Body of pancreas (tissue), 4 donors: ENCODE measurements at regions not wholly inside any gene's neighbourhood (a gene's known extent, or its start where the extent isn't known, plus 50 kb on each side); places are given as distances from the start of the nearest gene placed in this dataset.

Experiments used
- ATAC-seq: fragments of 150-250 bp; one replicate; pipeline ENCODE4 v1.9.1; 2016
- DNase-seq, 4 donors: peaks; one replicate each; pipeline ENCODE4 v3.0.0-alpha.2; 2019
- H3K27ac ChIP-seq, 4 donors: fragments of 200-600 bp; sonication (generic); 1 replicate in 3 of 4; 2 replicates in 1 of 4; pipeline versions ENCODE4 v1.5.1 to v1.6.1; 2016 to 2019; ENCODE audit warnings: mild to moderate bottlenecking in 1 of 4, mixed read lengths in 1 of 4, moderate library complexity in 1 of 4
- H3K27me3 ChIP-seq, 2 donors: fragments of 200-600 bp; sonication (generic); one replicate each; pipeline ENCODE4 v1.6.0; 2016; ENCODE audit warnings: mild to moderate bottlenecking in 1 of 2
- H3K36me3 ChIP-seq, 2 donors: fragments of 200-600 bp; sonication (generic); replicated peaks in 1 of 2; 2 replicates each; pipeline ENCODE4 v1.5.1; 2016; ENCODE audit warnings: low read depth in 2 of 2; ENCODE audit not compliant: insufficient read depth in 1 of 2
- H3K4me1 ChIP-seq: fragments of 200-600 bp; sonication (generic); one replicate; pipeline ENCODE4 v1.6.0; 2016
- H3K4me3 ChIP-seq, 2 donors: fragments of 200-600 bp; sonication (generic); 1 replicate in 1 of 2; 2 replicates in 1 of 2; pipeline ENCODE4 v1.5.1; 2016 to 2019
- H3K9me3 ChIP-seq, 3 donors: fragments of 200-600 bp; sonication (generic); 1 replicate in 2 of 3; 2 replicates in 1 of 3; pipeline ENCODE4 v1.5.1; 2016
- POLR2A ChIP-seq, 3 donors: fragments of 450-650 bp; IDR thresholded peaks; one replicate each; pipeline ENCODE4 v1.6.1; 2016; ENCODE audit warnings: antibody characterized with exemption in 3 of 3, mild to moderate bottlenecking in 2 of 3
- WGBS, 2 donors: methylation state at CpG; one replicate each; pipeline ENCODE4 v1.1.5; 2017; 5-methylcytosine and 5-hydroxymethylcytosine counted together
- intact Hi-C: fragments of 100-400 bp; cut with DNase I; formaldehyde crosslinking; loops from one replicate; pipeline ENCODE4 v1.15.1; 2023
- TF ChIP-seq, protein P1 (sequence below), 7 experiments: fragments of 450-650 bp in 4 of 7; fragments of 200-600 bp in 3 of 7; sonication (generic) in 3 of 7; IDR thresholded peaks; one replicate each; pipeline ENCODE4 v1.5.1; 2016 to 2019; ENCODE audit warnings: antibody characterized with exemption in 7 of 7

DNA sequence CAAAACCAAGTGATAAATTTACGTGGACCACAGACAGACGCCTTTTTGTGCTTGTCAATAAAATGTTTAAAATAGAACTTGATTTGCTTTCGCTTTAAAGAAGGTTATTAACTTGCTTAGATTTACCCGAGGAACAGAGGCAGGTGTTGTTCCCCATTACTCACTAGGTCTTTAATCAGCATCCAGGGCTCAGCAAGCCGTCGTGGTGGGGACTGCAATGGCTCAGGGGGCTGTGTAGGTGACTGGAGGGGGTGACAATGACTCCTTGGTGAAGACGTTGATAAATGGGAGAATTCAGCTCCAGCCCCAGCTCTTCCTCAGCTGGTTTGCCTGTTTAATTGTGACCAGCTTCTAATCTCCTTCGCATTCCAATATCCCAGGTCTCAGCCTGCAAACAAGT, 231.4 kb downstream of the TMEM114 start:
- Histone ChIP-seq H3K4me1 (no peaks in the 10 kb centered on the region), H3K27me3 (no peaks in the 10 kb centered on the region), H3K27ac (no peak overlapping the region), H3K4me3 (no peak overlapping the region), H3K9me3 (no peaks in the 10 kb centered on the region), H3K36me3 (no peaks in the 10 kb centered on the region)
- DNase-seq (no peak), ATAC-seq (no peak)
- 49 to 52% methylated on average over 8 of the region's 8 CpGs for WGBS, 2 donors
- intact Hi-C loops: no loop called here
- TF ChIP-seq POLR2A (IDR thresholded peaks at IDR 0.05): no peak
- TF ChIP-seq, protein P1, sequence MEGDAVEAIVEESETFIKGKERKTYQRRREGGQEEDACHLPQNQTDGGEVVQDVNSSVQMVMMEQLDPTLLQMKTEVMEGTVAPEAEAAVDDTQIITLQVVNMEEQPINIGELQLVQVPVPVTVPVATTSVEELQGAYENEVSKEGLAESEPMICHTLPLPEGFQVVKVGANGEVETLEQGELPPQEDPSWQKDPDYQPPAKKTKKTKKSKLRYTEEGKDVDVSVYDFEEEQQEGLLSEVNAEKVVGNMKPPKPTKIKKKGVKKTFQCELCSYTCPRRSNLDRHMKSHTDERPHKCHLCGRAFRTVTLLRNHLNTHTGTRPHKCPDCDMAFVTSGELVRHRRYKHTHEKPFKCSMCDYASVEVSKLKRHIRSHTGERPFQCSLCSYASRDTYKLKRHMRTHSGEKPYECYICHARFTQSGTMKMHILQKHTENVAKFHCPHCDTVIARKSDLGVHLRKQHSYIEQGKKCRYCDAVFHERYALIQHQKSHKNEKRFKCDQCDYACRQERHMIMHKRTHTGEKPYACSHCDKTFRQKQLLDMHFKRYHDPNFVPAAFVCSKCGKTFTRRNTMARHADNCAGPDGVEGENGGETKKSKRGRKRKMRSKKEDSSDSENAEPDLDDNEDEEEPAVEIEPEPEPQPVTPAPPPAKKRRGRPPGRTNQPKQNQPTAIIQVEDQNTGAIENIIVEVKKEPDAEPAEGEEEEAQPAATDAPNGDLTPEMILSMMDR (IDR thresholded peaks at IDR 0.05): no peak

DNA sequence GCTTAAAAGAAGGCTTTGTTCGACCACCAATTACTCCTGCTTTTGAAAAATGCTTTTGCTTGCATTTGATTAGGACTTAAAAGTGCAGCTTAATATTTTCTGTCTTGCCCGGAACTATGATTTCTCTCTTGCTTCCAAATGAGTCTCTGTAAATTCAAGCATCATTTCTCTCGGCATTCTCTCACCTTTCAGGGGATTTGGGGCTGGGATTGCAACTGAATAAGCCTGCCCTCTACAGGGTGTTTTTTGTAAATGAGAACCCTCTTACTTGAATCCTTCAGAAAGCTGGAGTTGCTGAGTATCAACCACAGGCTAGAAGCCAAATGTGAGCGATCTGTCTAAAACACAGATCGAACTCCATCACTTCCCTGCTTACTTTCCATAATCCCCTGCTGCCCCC, 234.6 kb downstream of the TMEM114 start:
- intact Hi-C loops: no loop called here
- Histone ChIP-seq H3K36me3 (no peaks in the 10 kb centered on the region), H3K27ac (no peak overlapping the region), H3K4me3 (no peak overlapping the region), H3K9me3 (no peaks in the 10 kb centered on the region), H3K4me1 (no peaks in the 10 kb centered on the region), H3K27me3 (no peaks in the 10 kb centered on the region)
- 8% methylated on average over 5 of the region's 5 CpGs for WGBS, 2 donors
- ATAC-seq (no peak), DNase-seq (peak in 1 of 4 donors; percentile 2)
- TF ChIP-seq POLR2A (IDR thresholded peaks at IDR 0.05): no peak
- TF ChIP-seq, protein P1 (IDR thresholded peaks at IDR 0.05): peak in 4 of 7 experiments; percentile 10 to 41 (median 20)

DNA sequence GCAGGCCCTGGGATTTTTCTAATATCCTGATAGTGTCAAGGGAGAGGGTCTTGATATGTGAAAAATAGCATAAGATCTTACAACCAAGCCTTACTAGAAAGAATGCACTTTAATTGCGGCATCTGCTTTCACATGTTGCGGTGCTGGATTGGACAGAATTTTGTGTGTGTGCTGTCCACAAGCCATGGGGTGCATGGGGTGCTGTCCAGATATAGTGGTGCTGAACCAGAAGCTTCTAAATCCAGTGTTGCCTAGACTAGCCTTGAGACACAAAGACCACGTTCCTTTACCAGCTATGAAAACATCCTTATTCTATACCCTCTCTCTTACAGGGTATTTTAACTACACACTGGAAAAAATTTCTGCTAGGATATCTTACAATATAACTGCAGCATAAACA, 244.0 kb downstream of the TMEM114 start:
- Histone ChIP-seq H3K4me3 (no peak overlapping the region), H3K4me1 (peaks cover 11% of the 10 kb centered on the region), H3K9me3 (no peaks in the 10 kb centered on the region), H3K27me3 (no peaks in the 10 kb centered on the region), H3K36me3 (no peaks in the 10 kb centered on the region), H3K27ac (no peak overlapping the region)
- ATAC-seq (no peak), DNase-seq (peak; percentile 11 to 21 (median 18))
- 28 to 32% methylated on average over 3 of the region's 3 CpGs for WGBS, 2 donors
- no peak for TF ChIP-seq POLR2A (IDR thresholded peaks at IDR 0.05)
- TF ChIP-seq, protein P1 (IDR thresholded peaks at IDR 0.05): no peak
- intact Hi-C loops: no loop called here

DNA sequence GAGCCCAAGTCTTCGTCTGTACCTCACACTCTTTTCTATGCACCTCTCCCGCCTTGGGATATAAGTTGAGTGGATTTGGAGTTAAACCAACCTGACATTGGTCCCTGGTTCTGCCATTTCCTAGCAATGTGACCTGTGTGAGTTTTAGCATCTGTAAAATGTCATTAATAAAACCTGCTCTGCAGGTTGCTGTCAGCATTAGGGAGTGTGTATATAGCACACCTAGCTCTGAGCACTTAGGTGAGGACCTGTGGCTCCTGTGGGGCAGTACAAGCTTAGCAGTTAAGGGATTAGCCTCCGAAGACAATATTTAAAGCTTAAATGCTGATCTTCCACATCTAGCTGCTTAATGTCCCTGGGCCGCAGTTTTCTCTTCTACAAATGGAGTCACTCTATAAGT, 248.0 kb downstream of the TMEM114 start:
- H3K9me3 ChIP-seq: no peaks in the 10 kb centered on the region
- no peak for TF ChIP-seq POLR2A (IDR thresholded peaks at IDR 0.05)
- TF ChIP-seq, protein P1 (IDR thresholded peaks at IDR 0.05): peak in 3 of 7 experiments; percentile 5 to 14 (median 12)
- no peak overlapping the region for H3K27ac ChIP-seq
- WGBS, 2 donors: 23 to 28% methylated on average over 4 of the region's 4 CpGs
- ATAC-seq (peak; percentile 81), DNase-seq (peak; percentile 13 to 55 (median 51))
- H3K4me1 ChIP-seq: peaks cover 11% of the 10 kb centered on the region
- H3K27me3 ChIP-seq: no peaks in the 10 kb centered on the region
- H3K36me3 ChIP-seq: no peaks in the 10 kb centered on the region
- intact Hi-C loops: no loop called here
- H3K4me3 ChIP-seq: no peak overlapping the region

DNA sequence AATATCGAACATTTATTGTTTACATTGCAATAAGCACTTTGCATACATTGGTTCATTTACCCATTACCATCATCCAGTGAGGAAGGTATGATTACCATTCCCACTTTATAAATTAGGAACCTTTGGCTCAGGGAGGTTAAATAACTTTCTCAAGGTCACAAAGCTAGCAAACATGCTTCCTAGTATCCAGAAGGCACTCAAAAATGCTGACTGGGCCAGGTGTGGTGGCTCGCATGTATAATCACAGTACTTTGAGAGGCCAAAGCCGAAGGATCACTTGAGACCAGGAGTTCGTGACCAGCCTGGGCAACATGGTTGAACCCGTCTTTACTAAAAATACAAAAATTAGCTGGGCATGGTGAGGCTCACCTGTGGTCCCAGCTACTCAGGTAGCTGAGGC, 259.6 kb downstream of the TMEM114 start:
- H3K9me3 ChIP-seq: no peaks in the 10 kb centered on the region
- TF ChIP-seq, protein P1 (IDR thresholded peaks at IDR 0.05): no peak
- no peak for TF ChIP-seq POLR2A (IDR thresholded peaks at IDR 0.05)

More for the DNA sequence above, 259.6 kb downstream of the TMEM114 start:
- no peaks in the 10 kb centered on the region for H3K36me3 ChIP-seq
- DNase-seq (no peak), ATAC-seq (no peak)
- no peaks in the 10 kb centered on the region for H3K27me3 ChIP-seq
- 55 to 59% methylated on average over 5 of the region's 5 CpGs for WGBS, 2 donors
- no peaks in the 10 kb centered on the region for H3K4me1 ChIP-seq
- H3K4me3 ChIP-seq: no peak overlapping the region
- intact Hi-C loops: no loop called here
- H3K27ac ChIP-seq: no peak overlapping the region
